Endothelial cell of umbilical vein (primary cell): ENCODE measurements at regions not wholly inside any gene's neighbourhood (a gene's known extent, or its start where the extent isn't known, plus 50 kb on each side); places are given as distances from the start of the nearest gene placed in this dataset.

Experiments
- BruUV-seq: library from RNA; stranded (reverse); fragments of 400-500 nt; replicated peaks from 2 replicates; lab custom pipeline; 2021; lab: Mats Ljungman, UMichigan
- CTCF ChIA-PET: fragments of 300-600, 350-600 bp; sonication (Branson Sonifier 250); formaldehyde crosslinking; loops from one replicate; lab custom pipeline; 2021; ENCODE audit warnings: antibody characterized with exemption, inconsistent platforms; lab: Charles Lee
- POLR2A ChIA-PET: fragments of 300-600, 350-600 bp; sonication (Branson Sonifier 250); formaldehyde crosslinking; loops from one replicate; lab custom pipeline; 2021; ENCODE audit warnings: antibody characterized with exemption, inconsistent platforms; lab: Charles Lee
- DNase-seq: peaks from one replicate; pipeline ENCODE4 v3.0.0-alpha.2; 2011; ENCODE audit warnings: low read depth, low spot score
- FAIRE-seq: peaks from 2 replicates; lab custom pipeline; 2011; peaks lifted over from hg19 to GRCh38; lab: Jason Lieb, UNC
- H2AFZ ChIP-seq: 2 replicates; pipeline ENCODE4 v1.6.0; 2012; ENCODE audit warnings: low read depth, low read length, control low read depth, inconsistent platforms
- H3K27ac ChIP-seq: 2 replicates; pipeline ENCODE4 v1.5.1; 2011; ENCODE audit warnings: low read depth, mild to moderate bottlenecking, control low read depth, low read length, moderate library complexity; ENCODE audit not compliant: insufficient read depth
- H3K27me3 ChIP-seq, 2 experiments: 2 replicates each; pipeline versions ENCODE4 v1.6.0 to v1.6.1; 2011; ENCODE audit warnings: low read length in 2 of 2, mixed read lengths in 1 of 2; ENCODE audit not compliant: control insufficient read depth in 2 of 2, insufficient read depth in 2 of 2
- H3K36me3 ChIP-seq, 2 experiments: 2 replicates in 1 of 2; 3 replicates in 1 of 2; pipeline ENCODE4 v1.5.1; 2011; ENCODE audit warnings: low read length in 2 of 2, mild to moderate bottlenecking in 1 of 2, moderate library complexity in 1 of 2; ENCODE audit not compliant: control insufficient read depth in 2 of 2, insufficient read depth in 2 of 2; ENCODE audit errors: extremely low read depth in 1 of 2
- H3K4me1 ChIP-seq: 3 replicates; pipeline ENCODE4 v1.5.1; 2011; ENCODE audit warnings: mild to moderate bottlenecking, low read length; ENCODE audit not compliant: control insufficient read depth, insufficient read depth; ENCODE audit errors: extremely low read depth
- H3K4me2 ChIP-seq: 2 replicates; pipeline ENCODE4 v1.6.1; 2011; ENCODE audit warnings: low read length, control low read depth, mixed read lengths; ENCODE audit not compliant: insufficient read depth
- H3K4me3 ChIP-seq, 3 experiments: fragments of 200-600 bp in 1 of 3; sonication (generic), shearing (Covaris generic) in 1 of 3; replicated peaks in 1 of 3; 2 replicates each; pipeline ENCODE4 v1.5.1; 2011 to 2016; ENCODE audit warnings: control low read depth in 3 of 3, low read length in 3 of 3, mild to moderate bottlenecking in 2 of 3, inconsistent platforms in 1 of 3, low read depth in 1 of 3, moderate library complexity in 1 of 3; ENCODE audit not compliant: insufficient read depth in 1 of 3
- H3K79me2 ChIP-seq: 2 replicates; pipeline ENCODE4 v1.6.0; 2012; ENCODE audit warnings: low read length, inconsistent platforms; ENCODE audit not compliant: control insufficient read depth, insufficient read depth
- H3K9ac ChIP-seq: replicated peaks from 2 replicates; pipeline ENCODE3; 2011; ENCODE audit warnings: low read length, control low read depth; ENCODE audit not compliant: insufficient read depth; ENCODE audit errors: extremely low read depth
- H3K9me1 ChIP-seq: replicated peaks from 3 replicates; pipeline ENCODE4 v1.6.0; 2011; ENCODE audit warnings: mild to moderate bottlenecking, low read length; ENCODE audit not compliant: control insufficient read depth, insufficient read depth; ENCODE audit errors: extremely low read depth
- H3K9me3 ChIP-seq: replicated peaks from 2 replicates; pipeline ENCODE4 v1.5.1; 2012; ENCODE audit warnings: low read length, inconsistent platforms; ENCODE audit not compliant: control insufficient read depth, insufficient read depth
- H4K20me1 ChIP-seq: replicated peaks from 2 replicates; pipeline ENCODE3; 2011; ENCODE audit warnings: mild to moderate bottlenecking, low read length; ENCODE audit not compliant: control insufficient read depth, insufficient read depth; ENCODE audit errors: extremely low read depth
- EZH2 ChIP-seq: IDR thresholded peaks from 2 replicates; pipeline ENCODE4 v1.6.1; 2012; ENCODE audit warnings: borderline replicate concordance, low read depth, mild to moderate bottlenecking, moderate library complexity, low read length, inconsistent platforms; ENCODE audit not compliant: severe bottlenecking
- FOS ChIP-seq: IDR thresholded peaks from 2 replicates; pipeline ENCODE4 v1.6.1; 2011; ENCODE audit warnings: mild to moderate bottlenecking, low read length, moderate library complexity, borderline replicate concordance; ENCODE audit not compliant: insufficient read depth
- GATA2 ChIP-seq: IDR thresholded peaks from 2 replicates; pipeline ENCODE4 v1.7.0; 2011; ENCODE audit warnings: low read depth, mild to moderate bottlenecking, moderate library complexity, mixed read lengths, low read length; ENCODE audit not compliant: insufficient read length, insufficient read depth
- JUN ChIP-seq: IDR thresholded peaks from 2 replicates; pipeline ENCODE4 v1.6.1; 2011; ENCODE audit warnings: borderline replicate concordance, low read depth; ENCODE audit not compliant: insufficient read length, insufficient read depth
- MYC ChIP-seq: IDR thresholded peaks from one replicate; pipeline ENCODE4 v1.6.1; 2011; ENCODE audit warnings: mild to moderate bottlenecking, low read depth, low read length
- POLR2A ChIP-seq: IDR thresholded peaks from 2 replicates; pipeline ENCODE4 v1.6.1; 2012; ENCODE audit warnings: low read depth, mild to moderate bottlenecking, control low read depth, low read length
- POLR2AphosphoS5 ChIP-seq: IDR thresholded peaks from 2 replicates; pipeline ENCODE4 v1.6.1; 2012; ENCODE audit warnings: low read depth, mild to moderate bottlenecking, control low read depth, low read length, moderate library complexity; ENCODE audit not compliant: insufficient read depth
- dilution Hi-C: fragments of 300-500 bp; cut with MboI; formaldehyde crosslinking; loops from one replicate; pipeline ENCODE4 v1.15.0; 2019; ENCODE audit warnings: low sequenced_read_pairs; ENCODE audit not compliant: extremely low pct_ligation_motif_present
- intact Hi-C: fragments of 100-400 bp; cut with micrococcal nuclease; formaldehyde crosslinking; loops from one replicate; pipeline ENCODE4 v1.10.0; 2022
- TF ChIP-seq, protein P1 (sequence below): IDR thresholded peaks from 2 replicates; pipeline ENCODE4 v1.6.1; 2011; ENCODE audit not compliant: insufficient read depth, insufficient read length
- TF ChIP-seq, protein P2 (sequence below), 2 donors: IDR thresholded peaks; 1 replicate in 1 of 2; 2 replicates in 1 of 2; pipeline ENCODE4 v1.5.1; 2011; ENCODE audit warnings: low read length in 2 of 2, mild to moderate bottlenecking in 2 of 2, moderate library complexity in 2 of 2, control low read depth in 1 of 2, inconsistent platforms in 1 of 2, low read depth in 1 of 2; ENCODE audit not compliant: insufficient read depth in 1 of 2; ENCODE audit errors: extremely low read depth in 1 of 2

DNA sequence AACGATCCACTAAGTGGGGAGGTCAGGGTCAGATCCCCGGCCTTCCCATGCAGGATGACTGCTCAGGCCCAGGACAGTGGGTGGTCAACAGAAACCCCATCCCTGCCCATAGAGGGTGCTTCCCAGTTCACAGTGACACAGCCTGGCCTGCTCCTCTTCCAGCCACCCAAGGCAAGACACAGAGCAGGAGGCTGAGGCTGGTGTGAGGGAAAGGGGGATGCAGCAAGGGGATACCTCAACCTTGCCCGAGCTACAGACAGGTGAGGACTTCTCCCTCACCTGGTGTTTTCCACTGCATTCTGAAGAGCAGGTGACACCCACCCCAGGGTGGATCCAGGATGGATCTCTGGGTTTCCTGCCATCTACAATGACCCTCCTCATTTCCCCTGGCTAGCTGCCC is 106.7 kb downstream of the KIF26A start:
- CTCF ChIA-PET: no interaction called here
- no peaks in the 10 kb centered on the region for H3K9me3 ChIP-seq
- POLR2A ChIA-PET: no interaction called here

DNA sequence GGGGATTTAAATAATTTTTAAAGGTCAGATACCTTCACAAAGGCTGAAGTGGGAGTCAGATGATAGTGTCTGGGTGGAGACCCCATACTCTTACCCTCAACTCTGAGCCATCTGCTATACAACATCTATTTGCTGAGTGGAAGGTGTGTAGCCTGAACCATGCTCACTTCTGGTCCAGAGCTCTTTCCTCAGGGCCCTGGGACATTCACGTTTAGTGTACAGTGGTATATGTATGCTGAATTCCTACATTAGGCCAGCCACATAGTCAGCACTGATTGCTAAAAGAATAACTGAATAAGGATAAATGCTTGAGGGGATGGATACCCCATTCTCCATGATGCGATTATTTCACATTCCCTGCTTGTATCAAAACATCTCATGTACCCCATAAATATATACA is 107.3 kb downstream of the KIF26A start:
- FAIRE-seq (no peak), DNase-seq (no peak)
- no peaks in the 10 kb centered on the region for H3K4me1 ChIP-seq
- no peak overlapping the region for H2AFZ ChIP-seq
- H4K20me1 ChIP-seq: no peaks in the 10 kb centered on the region
- no TSS peak for BruUV-seq
- H3K9me1 ChIP-seq: no peaks in the 10 kb centered on the region
- H3K27ac ChIP-seq: no peak overlapping the region
- dilution Hi-C loops: no loop called here
- no peaks in the 10 kb centered on the region for H3K79me2 ChIP-seq
- TF ChIP-seq FOS (no peak), EZH2 (no peak), MYC (no peak), POLR2AphosphoS5 (no peak), GATA2 (no peak), JUN (no peak), POLR2A (no peak)
- TF ChIP-seq, protein P1, sequence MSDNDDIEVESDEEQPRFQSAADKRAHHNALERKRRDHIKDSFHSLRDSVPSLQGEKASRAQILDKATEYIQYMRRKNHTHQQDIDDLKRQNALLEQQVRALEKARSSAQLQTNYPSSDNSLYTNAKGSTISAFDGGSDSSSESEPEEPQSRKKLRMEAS: no peak
- TF ChIP-seq, protein P2, sequence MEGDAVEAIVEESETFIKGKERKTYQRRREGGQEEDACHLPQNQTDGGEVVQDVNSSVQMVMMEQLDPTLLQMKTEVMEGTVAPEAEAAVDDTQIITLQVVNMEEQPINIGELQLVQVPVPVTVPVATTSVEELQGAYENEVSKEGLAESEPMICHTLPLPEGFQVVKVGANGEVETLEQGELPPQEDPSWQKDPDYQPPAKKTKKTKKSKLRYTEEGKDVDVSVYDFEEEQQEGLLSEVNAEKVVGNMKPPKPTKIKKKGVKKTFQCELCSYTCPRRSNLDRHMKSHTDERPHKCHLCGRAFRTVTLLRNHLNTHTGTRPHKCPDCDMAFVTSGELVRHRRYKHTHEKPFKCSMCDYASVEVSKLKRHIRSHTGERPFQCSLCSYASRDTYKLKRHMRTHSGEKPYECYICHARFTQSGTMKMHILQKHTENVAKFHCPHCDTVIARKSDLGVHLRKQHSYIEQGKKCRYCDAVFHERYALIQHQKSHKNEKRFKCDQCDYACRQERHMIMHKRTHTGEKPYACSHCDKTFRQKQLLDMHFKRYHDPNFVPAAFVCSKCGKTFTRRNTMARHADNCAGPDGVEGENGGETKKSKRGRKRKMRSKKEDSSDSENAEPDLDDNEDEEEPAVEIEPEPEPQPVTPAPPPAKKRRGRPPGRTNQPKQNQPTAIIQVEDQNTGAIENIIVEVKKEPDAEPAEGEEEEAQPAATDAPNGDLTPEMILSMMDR (IDR thresholded peaks at IDR 0.05; ENCODE audit: extremely low read depth in 1 of 2, insufficient read depth in 1 of 2, low read depth in 1 of 2, low read length in 2 of 2): no peak
- no peaks in the 10 kb centered on the region for H3K9me3 ChIP-seq
- H3K4me3 ChIP-seq: no peak overlapping the region
- CTCF ChIA-PET: no interaction called here
- no peaks in the 10 kb centered on the region for H3K36me3 ChIP-seq
- intact Hi-C loops: no loop called here
- no peak overlapping the region for H3K9ac ChIP-seq
- H3K4me2 ChIP-seq: no peak overlapping the region
- H3K27me3 ChIP-seq: no peaks in the 10 kb centered on the region
- POLR2A ChIA-PET: no interaction called here

More for the DNA sequence above, 106.7 kb downstream of the KIF26A start:
- Histone ChIP-seq H4K20me1 (no peaks in the 10 kb centered on the region), H3K9ac (no peak overlapping the region), H3K9me1 (no peaks in the 10 kb centered on the region), H3K27me3 (no peaks in the 10 kb centered on the region), H2AFZ (no peak overlapping the region), H3K4me2 (no peak overlapping the region), H3K36me3 (no peaks in the 10 kb centered on the region), H3K79me2 (no peaks in the 10 kb centered on the region), H3K4me3 (no peak overlapping the region), H3K27ac (no peak overlapping the region), H3K4me1 (no peaks in the 10 kb centered on the region)
- dilution Hi-C loops: no loop called here
- intact Hi-C loops: no loop called here
- DNase-seq (no peak), FAIRE-seq (no peak)
- TF ChIP-seq FOS (no peak), POLR2AphosphoS5 (no peak), EZH2 (no peak), POLR2A (no peak), GATA2 (no peak)
- TF ChIP-seq, protein P2 (IDR thresholded peaks at IDR 0.05; ENCODE audit: extremely low read depth in 1 of 2, insufficient read depth in 1 of 2, low read depth in 1 of 2, low read length in 2 of 2): no peak
- no TSS peak for BruUV-seq
